CD14-positive monocyte (primary cell): ENCODE measurements at regions not wholly inside any gene's neighbourhood (a gene's known extent, or its start where the extent isn't known, plus 50 kb on each side); places are given as distances from the start of the nearest gene placed in this dataset.

ENCODE experiments used
- DNase-seq, 3 donors: peaks; one replicate each; pipeline ENCODE4 v3.0.0-alpha.2; 2011 to 2022
- H2AFZ ChIP-seq: 2 replicates; pipeline ENCODE4 v1.6.0; 2012; ENCODE audit warnings: mild to moderate bottlenecking, low read depth, low read length, inconsistent platforms; ENCODE audit not compliant: insufficient read depth, poor library complexity, severe bottlenecking
- H3K27ac ChIP-seq, 2 donors: 1 replicate in 1 of 2; 2 replicates in 1 of 2; pipeline ENCODE4 v1.5.1; 2012 to 2013; ENCODE audit warnings: low read length in 2 of 2, control low read depth in 1 of 2, inconsistent platforms in 1 of 2, low read depth in 1 of 2, mild to moderate bottlenecking in 1 of 2
- H3K27me3 ChIP-seq, 2 donors: one replicate each; pipeline versions ENCODE4 v1.6.0 to v1.6.1; 2011 to 2013; ENCODE audit warnings: low read length in 2 of 2; ENCODE audit not compliant: control insufficient read depth in 2 of 2, insufficient read depth in 2 of 2
- H3K36me3 ChIP-seq, 2 donors: replicated peaks in 1 of 2; 1 replicate in 1 of 2; 2 replicates in 1 of 2; pipeline versions ENCODE4 v1.5.1 to v1.6.1; 2012 to 2013; ENCODE audit warnings: low read length in 2 of 2, control low read depth in 1 of 2, inconsistent platforms in 1 of 2, mild to moderate bottlenecking in 1 of 2; ENCODE audit not compliant: insufficient read depth in 2 of 2, control insufficient read depth in 1 of 2
- H3K4me1 ChIP-seq, 2 donors: 1 replicate in 1 of 2; 2 replicates in 1 of 2; pipeline versions ENCODE4 v1.5.1 to v1.6.1; 2012 to 2013; ENCODE audit warnings: low read length in 2 of 2, control low read depth in 1 of 2, inconsistent platforms in 1 of 2, mild to moderate bottlenecking in 1 of 2, moderate library complexity in 1 of 2; ENCODE audit not compliant: insufficient read depth in 2 of 2, control insufficient read depth in 1 of 2
- H3K4me2 ChIP-seq: replicated peaks from 2 replicates; pipeline ENCODE3; 2012; ENCODE audit warnings: low read length, moderate library complexity, mild to moderate bottlenecking; ENCODE audit not compliant: poor library complexity, severe bottlenecking; ENCODE audit errors: extremely low read depth
- H3K4me3 ChIP-seq, 3 experiments: fragments of 200-600 bp in 1 of 3; sonication (generic) in 1 of 3; replicated peaks in 1 of 3; 1 replicate in 2 of 3; 2 replicates in 1 of 3; pipeline ENCODE4 v1.5.1; 2011 to 2013; ENCODE audit warnings: low read length in 3 of 3, mild to moderate bottlenecking in 3 of 3, control low read depth in 2 of 3, low read depth in 2 of 3, inconsistent platforms in 1 of 3, moderate library complexity in 1 of 3
- H3K79me2 ChIP-seq: 2 replicates; pipeline ENCODE4 v1.6.0; 2012; ENCODE audit warnings: mild to moderate bottlenecking, control low read depth, inconsistent platforms, low read length, moderate library complexity; ENCODE audit not compliant: insufficient read depth
- H3K9ac ChIP-seq: 2 replicates; pipeline ENCODE4 v1.6.0; 2017; ENCODE audit warnings: low read length, mild to moderate bottlenecking; ENCODE audit not compliant: insufficient read depth, poor library complexity, severe bottlenecking
- H3K9me3 ChIP-seq, 2 donors: replicated peaks in 1 of 2; 1 replicate in 1 of 2; 2 replicates in 1 of 2; pipeline versions ENCODE4 v1.5.1 to v1.6.1; 2012 to 2013; ENCODE audit warnings: low read length in 2 of 2, control low read depth in 1 of 2; ENCODE audit not compliant: control insufficient read depth in 1 of 2, insufficient read depth in 1 of 2
- H4K20me1 ChIP-seq: 2 replicates; pipeline ENCODE4 v1.6.0; 2012; ENCODE audit warnings: mild to moderate bottlenecking, low read length, control low read depth, moderate library complexity; ENCODE audit not compliant: insufficient read depth
- H3K27ac Mint-ChIP-seq, 7 donors: one replicate each; pipeline ENCODE4 v1.8.0; 2020; ENCODE audit warnings: mild to moderate bottlenecking in 7 of 7, mixed read lengths in 7 of 7, moderate library complexity in 6 of 7, inconsistent platforms in 2 of 7
- H3K27me3 Mint-ChIP-seq, 3 donors: one replicate each; pipeline ENCODE4 v1.8.0; 2021 to 2022; ENCODE audit warnings: low read depth in 3 of 3, mild to moderate bottlenecking in 3 of 3, mixed read lengths in 3 of 3, moderate library complexity in 3 of 3, inconsistent platforms in 1 of 3
- H3K36me3 Mint-ChIP-seq, 2 donors: one replicate each; pipeline ENCODE4 v1.8.0; 2020; ENCODE audit warnings: mixed read lengths in 2 of 2, inconsistent platforms in 1 of 2, mild to moderate bottlenecking in 1 of 2
- H3K4me1 Mint-ChIP-seq: one replicate; pipeline ENCODE4 v1.8.0; 2020; ENCODE audit warnings: mild to moderate bottlenecking, mixed read lengths
- H3K4me3 Mint-ChIP-seq, 2 donors: one replicate each; pipeline ENCODE4 v1.8.0; 2020; ENCODE audit warnings: mild to moderate bottlenecking in 2 of 2, mixed read lengths in 2 of 2, moderate library complexity in 1 of 2
- H3K9me3 Mint-ChIP-seq, 7 donors: one replicate each; pipeline ENCODE4 v1.8.0; 2020 to 2022; ENCODE audit warnings: mixed read lengths in 7 of 7, mild to moderate bottlenecking in 6 of 7, moderate library complexity in 6 of 7, inconsistent platforms in 2 of 7
- WGBS: methylation state at CpG from one replicate; pipeline ENCODE4 v1.1.5; 2013; ENCODE audit warnings: missing lambda C conversion rate; ENCODE audit not compliant: insufficient coverage; 5-methylcytosine and 5-hydroxymethylcytosine counted together
- intact Hi-C, 2 donors: fragments of 100-400 bp; cut with micrococcal nuclease; formaldehyde crosslinking; loops; one replicate each; pipeline versions ENCODE4 v1.15.0 to v1.15.1; 2023
- TF ChIP-seq, protein P1 (sequence below): fragments of 200-600 bp; IDR thresholded peaks from one replicate; pipeline ENCODE4 v1.8.0; 2022; ENCODE audit warnings: antibody characterized with exemption, mild to moderate bottlenecking

DNA sequence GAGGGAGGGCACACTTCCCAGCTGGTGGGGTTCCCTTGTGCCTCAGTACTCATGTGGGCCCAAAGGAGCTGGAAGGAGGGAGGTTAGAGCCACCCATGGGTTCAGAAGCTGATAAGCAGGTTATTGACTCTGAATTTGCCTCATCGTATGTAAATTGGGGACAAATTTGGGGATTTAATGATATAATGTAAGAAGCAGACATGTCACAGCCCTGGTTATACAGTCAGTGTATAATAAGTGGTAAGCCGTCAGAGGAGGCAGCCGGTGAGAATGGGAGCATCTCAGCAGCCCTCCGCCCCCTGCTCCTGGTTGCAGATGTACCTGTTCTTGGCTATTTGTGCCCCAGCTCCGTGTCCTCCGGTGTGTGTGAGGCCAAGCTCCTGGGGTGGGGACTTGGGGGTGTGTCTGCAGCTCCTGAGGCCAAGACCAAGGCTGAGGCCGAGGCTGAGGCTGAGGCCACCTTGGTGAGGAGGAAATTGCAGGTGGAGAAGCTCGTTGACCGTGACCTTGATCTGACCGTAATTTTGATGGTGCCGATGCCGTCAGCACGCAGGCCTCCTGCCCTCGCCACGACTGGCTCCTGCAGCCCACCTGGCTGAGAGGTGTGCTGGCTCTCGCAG is 288.1 kb downstream of the SEC14L1 start:
- Mint-ChIP-seq H3K9me3 (no peaks in the 10 kb centered on the region), H3K4me1 (peaks cover 82% of the 10 kb centered on the region), H3K27me3 (peaks cover 0 to 2% (median 0%) of the 10 kb centered on the region in 3 donors), H3K36me3 (peaks cover 8 to 29% of the 10 kb centered on the region in 2 donors), H3K4me3 (peak overlapping the region; percentile 62 to 84), H3K27ac (peak overlapping the region; percentile 75 to 95 (median 93))
- no peak for DNase-seq
- H3K27ac ChIP-seq: peak overlapping the region; percentile 53 to 67
- H3K4me2 ChIP-seq: peak overlapping the region; percentile 57
- H3K27me3 ChIP-seq: no peaks in the 10 kb centered on the region
- 62% methylated on average over 16 of the region's 16 CpGs for WGBS
- no peak overlapping the region for H2AFZ ChIP-seq
- H3K79me2 ChIP-seq: peaks cover 58% of the 10 kb centered on the region
- H3K9ac ChIP-seq: no peak overlapping the region
- peaks cover 9% of the 10 kb centered on the region for H4K20me1 ChIP-seq
- peak overlapping the region in 1 of 3 experiments; percentile 55 for H3K4me3 ChIP-seq
- intact Hi-C loops: loop anchor here (5.0 kb wide), 2 partner anchors 33 to 97 kb away; no protein-coding TSS in a partner anchor
- H3K4me1 ChIP-seq: peaks cover 82 to 88% of the 10 kb centered on the region in 2 donors
- TF ChIP-seq, protein P1, sequence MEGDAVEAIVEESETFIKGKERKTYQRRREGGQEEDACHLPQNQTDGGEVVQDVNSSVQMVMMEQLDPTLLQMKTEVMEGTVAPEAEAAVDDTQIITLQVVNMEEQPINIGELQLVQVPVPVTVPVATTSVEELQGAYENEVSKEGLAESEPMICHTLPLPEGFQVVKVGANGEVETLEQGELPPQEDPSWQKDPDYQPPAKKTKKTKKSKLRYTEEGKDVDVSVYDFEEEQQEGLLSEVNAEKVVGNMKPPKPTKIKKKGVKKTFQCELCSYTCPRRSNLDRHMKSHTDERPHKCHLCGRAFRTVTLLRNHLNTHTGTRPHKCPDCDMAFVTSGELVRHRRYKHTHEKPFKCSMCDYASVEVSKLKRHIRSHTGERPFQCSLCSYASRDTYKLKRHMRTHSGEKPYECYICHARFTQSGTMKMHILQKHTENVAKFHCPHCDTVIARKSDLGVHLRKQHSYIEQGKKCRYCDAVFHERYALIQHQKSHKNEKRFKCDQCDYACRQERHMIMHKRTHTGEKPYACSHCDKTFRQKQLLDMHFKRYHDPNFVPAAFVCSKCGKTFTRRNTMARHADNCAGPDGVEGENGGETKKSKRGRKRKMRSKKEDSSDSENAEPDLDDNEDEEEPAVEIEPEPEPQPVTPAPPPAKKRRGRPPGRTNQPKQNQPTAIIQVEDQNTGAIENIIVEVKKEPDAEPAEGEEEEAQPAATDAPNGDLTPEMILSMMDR: no peak
- H3K9me3 ChIP-seq: no peaks in the 10 kb centered on the region
- peaks cover 0 to 2% of the 10 kb centered on the region in 2 donors for H3K36me3 ChIP-seq

DNA sequence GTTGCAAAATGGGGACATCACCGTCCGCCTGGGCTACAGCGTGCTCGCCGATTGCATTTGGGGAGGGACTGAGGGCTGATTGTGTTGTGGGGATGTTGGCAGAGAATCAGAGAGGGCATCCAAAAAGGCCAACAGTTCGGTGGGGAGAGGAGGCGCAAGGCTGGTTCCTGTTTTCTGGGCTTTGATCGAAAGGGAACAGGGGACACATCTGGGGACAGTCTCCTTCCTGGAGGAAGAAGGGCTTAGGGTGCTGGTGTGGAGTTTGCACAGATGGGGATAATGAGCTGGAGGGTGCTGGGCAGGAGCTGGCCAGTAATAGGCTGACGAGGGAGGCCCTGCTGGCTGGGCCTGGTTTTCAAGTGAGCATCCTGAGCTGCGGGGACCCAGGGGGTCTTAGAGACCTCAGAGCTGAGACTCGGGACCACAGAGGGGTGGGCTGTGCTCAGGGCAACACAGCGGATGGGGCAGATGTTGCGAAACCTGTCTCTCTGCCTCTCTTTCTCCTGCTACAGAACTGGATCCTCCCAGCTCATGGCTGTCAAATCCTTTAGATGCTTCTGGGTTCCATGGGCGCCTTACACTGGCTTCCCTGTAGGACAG is 288.7 kb downstream of the SEC14L1 start:
- peak overlapping the region in 1 of 3 experiments; percentile 55 for H3K4me3 ChIP-seq
- H3K4me1 ChIP-seq: peaks cover 83 to 88% of the 10 kb centered on the region in 2 donors
- intact Hi-C loops: loop anchor here (5.0 kb wide), 2 partner anchors 33 to 97 kb away; no protein-coding TSS in a partner anchor
- H2AFZ ChIP-seq: no peak overlapping the region
- 5% methylated on average over 14 of the region's 14 CpGs for WGBS
- H3K27ac ChIP-seq: peak overlapping the region; percentile 53 to 67
- peak; percentile 43 to 65 (median 61) for DNase-seq
- H3K9me3 Mint-ChIP-seq: no peaks in the 10 kb centered on the region
- peak overlapping the region; percentile 44 for H3K9ac ChIP-seq
- no peaks in the 10 kb centered on the region for H3K36me3 ChIP-seq
- H3K4me2 ChIP-seq: peak overlapping the region; percentile 57
- peaks cover 0 to 3% (median 0%) of the 10 kb centered on the region in 3 donors for H3K27me3 Mint-ChIP-seq
- H3K79me2 ChIP-seq: peaks cover 61% of the 10 kb centered on the region
- H3K4me3 Mint-ChIP-seq: peak overlapping the region; percentile 62 to 84
- H4K20me1 ChIP-seq: peaks cover 9% of the 10 kb centered on the region
- H3K27ac Mint-ChIP-seq: peak overlapping the region; percentile 75 to 95 (median 92)
- H3K9me3 ChIP-seq: no peaks in the 10 kb centered on the region
- peaks cover 84% of the 10 kb centered on the region for H3K4me1 Mint-ChIP-seq
- H3K36me3 Mint-ChIP-seq: peaks cover 10 to 31% of the 10 kb centered on the region in 2 donors
- TF ChIP-seq, protein P1: no peak
- no peaks in the 10 kb centered on the region for H3K27me3 ChIP-seq
